Retina (tissue), 1 donor: ENCODE measurements at regions not wholly inside any gene's neighbourhood (a gene's known extent, or its start where the extent isn't known, plus 50 kb on each side); places are given as distances from the start of the nearest gene placed in this dataset.

Experiments
- DNase-seq: peaks from one replicate; pipeline ENCODE4 v3.0.0-alpha.2; 2016

GRCh38 chr2:18422432-18423165 lies 137.9 kb downstream of the RDH14 start:
- DNase-seq, result no peak

- DNase-seq, result no peak
These were observed 146.6 kb downstream of the RDH14 start for GRCh38 chr2:18413676-18414396.

- DNase-seq, result no peak
These were observed 147.3 kb downstream of the RDH14 start for GRCh38 chr2:18412980-18413675.

GRCh38 chr2:18411626-18412025 lies 148.8 kb downstream of the RDH14 start:
- DNase-seq, result no peak

GRCh38 chr2:18410543-18410942 lies 149.9 kb downstream of the RDH14 start:
- no peak for DNase-seq

GRCh38 chr2:18408638-18409037 lies 151.8 kb downstream of the RDH14 start:
- no peak for DNase-seq

- DNase-seq, result no peak
These were observed 154.2 kb downstream of the RDH14 start for GRCh38 chr2:18406219-18406618.

GRCh38 chr2:18404708-18405107 lies 155.7 kb downstream of the RDH14 start:
- DNase-seq, result no peak

- DNase-seq, result no peak
These were observed 156.4 kb downstream of the RDH14 start for GRCh38 chr2:18403921-18404522.

GRCh38 chr2:18402831-18403230 lies 157.6 kb downstream of the RDH14 start:
- no peak for DNase-seq

GRCh38 chr2:18401471-18401870 lies 159.0 kb downstream of the RDH14 start:
- DNase-seq, result no peak

- no peak for DNase-seq
These were observed 160.9 kb downstream of the RDH14 start for GRCh38 chr2:18399601-18400000.

GRCh38 chr2:18398833-18399232 lies 161.6 kb downstream of the RDH14 start:
- DNase-seq, result no peak

- no peak for DNase-seq
These were observed 164.0 kb downstream of the RDH14 start for GRCh38 chr2:18396329-18397010.

- DNase-seq, result no peak
These were observed 164.9 kb downstream of the RDH14 start for GRCh38 chr2:18395555-18395954.

GRCh38 chr2:18387441-18388206 lies 172.8 kb downstream of the RDH14 start:
- DNase-seq, result peak; percentile 87

GRCh38 chr2:18384242-18384641 lies 176.2 kb downstream of the RDH14 start:
- DNase-seq, result no peak

GRCh38 chr2:18381386-18381785 lies 179.1 kb downstream of the RDH14 start:
- no peak for DNase-seq

GRCh38 chr2:18380321-18380720 lies 180.1 kb downstream of the RDH14 start:
- no peak for DNase-seq

- DNase-seq, result peak; percentile 33
These were observed 180.6 kb downstream of the RDH14 start for GRCh38 chr2:18379870-18380269.

GRCh38 chr2:18378020-18378653 lies 182.3 kb downstream of the RDH14 start:
- peak; percentile 59 for DNase-seq

GRCh38 chr2:18376936-18377335 lies 183.5 kb downstream of the RDH14 start:
- DNase-seq, result no peak
